ENCODE measurements at regions not wholly inside any gene's neighbourhood (a gene's known extent, or its start where the extent isn't known, plus 50 kb on each side); places are given as distances from the start of the nearest gene placed in this dataset.

DNA sequence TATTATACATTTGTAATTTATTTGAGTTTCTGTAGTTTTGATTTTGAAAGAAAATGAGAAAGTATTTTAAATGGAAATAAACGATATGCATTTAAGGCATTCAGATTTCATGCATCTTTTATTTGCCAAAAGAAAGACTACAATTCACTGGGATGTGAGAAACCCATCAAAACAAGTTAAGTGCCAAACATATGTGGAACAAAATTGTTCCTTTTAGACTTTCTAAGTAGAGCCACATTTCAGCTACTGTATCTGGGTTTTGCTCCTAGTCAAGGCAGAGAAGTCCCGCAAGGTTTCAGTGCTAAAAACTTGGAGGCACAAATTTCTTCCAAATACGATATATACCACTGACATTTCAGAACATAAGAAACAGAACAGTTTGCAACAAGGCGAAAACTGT lies 1191.9 kb downstream of the SLITRK5 start:
- DNase-seq (ENCODE audit: low spot score) = no peak

DNA sequence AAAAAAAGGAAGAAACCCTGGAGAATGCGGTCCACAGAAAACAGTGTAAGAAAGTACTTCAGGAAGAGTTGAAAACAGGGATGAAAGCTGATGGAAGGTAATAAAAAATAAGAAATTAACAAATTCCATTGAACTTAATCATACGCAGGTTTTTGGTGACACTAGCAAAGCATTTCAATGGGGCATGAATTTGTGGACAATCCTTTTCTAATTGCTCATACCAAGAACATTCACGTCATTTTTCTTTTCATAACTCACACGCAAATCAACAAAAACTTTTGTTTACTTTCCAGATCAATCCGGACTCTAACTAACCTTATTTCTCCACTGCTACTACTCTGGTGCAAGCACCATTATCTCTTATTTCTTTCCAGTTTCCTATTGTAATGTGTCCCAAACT lies 1195.0 kb downstream of the SLITRK5 start:
- no peak for DNase-seq (ENCODE audit: low spot score)

DNA sequence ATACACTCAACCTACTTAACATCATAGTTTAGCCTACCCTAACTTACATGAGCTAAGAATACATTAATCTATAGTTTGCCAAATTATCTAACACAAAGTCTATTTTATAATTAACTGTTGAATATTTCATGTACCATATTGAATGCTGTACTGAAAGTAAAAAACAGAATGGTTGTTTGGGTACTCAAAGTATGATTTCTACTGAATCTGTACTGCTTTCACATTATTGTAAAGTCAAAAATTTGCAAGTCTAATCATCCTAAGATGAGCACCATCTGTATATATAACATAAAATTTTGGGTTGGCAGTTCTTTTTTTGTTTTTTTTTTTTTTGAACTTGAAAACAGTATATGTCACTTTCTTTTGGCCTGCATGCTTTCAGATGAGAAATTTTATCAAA lies 1212.6 kb downstream of the SLITRK5 start:
- no peak for DNase-seq (ENCODE audit: low spot score)

DNA sequence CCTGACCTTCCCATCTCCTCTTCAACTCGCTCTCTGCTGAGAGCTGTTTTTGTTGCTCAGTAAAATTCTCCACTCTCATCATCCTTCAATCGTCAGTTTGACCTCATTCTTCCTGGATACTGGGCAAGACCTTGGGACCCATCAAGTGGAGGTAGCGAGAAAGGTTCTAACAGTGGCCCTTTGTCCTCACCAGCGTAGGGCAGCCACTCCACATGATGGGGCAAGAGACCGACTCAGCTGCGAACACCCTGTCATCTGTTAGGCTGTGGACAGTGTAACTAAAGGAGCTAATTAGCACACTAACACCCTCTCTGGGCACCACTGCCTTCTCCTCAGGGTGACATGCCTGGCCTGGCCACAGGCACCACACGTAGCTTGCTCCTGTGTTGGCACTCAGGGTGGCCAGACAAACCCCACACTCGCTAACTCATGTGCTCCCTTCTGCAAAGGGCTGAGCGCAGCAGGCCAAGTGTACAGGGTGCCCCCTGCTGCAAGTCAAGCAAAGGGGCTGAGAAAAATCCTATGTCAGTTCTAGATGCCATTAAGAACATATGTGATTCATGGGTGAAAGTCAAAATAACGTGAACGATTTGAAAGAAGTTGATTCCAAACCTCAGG lies 1216.0 kb downstream of the SLITRK5 start:
- no peak for DNase-seq (ENCODE audit: low spot score)

DNA sequence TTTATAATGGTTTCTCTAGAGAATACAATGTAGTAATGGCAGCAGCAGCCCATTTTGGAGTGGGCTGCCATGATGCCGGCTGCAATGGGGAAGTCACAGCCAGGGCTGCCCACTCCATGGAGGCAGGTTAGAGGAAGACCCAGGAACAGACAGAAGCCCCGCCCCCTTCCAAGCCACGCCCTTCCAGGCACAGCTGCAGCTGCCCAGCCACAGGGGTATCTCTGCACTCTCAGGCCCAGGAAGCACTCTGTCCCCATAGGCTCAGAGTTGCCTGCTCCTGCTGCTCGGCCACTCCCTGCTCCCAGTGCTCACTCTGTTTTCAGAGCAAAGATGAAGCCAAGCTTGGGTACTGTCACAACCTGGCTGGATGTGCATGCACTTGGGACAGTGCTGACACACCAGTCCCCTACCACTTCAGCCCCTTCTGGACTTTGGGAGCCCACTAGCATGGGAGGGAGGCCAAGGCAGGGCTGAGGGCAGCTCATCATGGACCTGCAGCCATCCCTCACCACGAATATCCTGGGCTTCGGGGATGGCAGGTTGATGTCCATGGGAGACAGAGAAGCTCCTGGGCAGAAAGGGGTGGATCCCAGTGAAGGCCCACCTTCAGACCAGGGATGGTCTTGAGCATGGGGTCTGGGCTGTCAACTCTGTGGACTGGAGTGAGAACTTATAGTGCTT lies 1224.2 kb downstream of the SLITRK5 start:
- no peak for DNase-seq (ENCODE audit: low spot score)

DNA sequence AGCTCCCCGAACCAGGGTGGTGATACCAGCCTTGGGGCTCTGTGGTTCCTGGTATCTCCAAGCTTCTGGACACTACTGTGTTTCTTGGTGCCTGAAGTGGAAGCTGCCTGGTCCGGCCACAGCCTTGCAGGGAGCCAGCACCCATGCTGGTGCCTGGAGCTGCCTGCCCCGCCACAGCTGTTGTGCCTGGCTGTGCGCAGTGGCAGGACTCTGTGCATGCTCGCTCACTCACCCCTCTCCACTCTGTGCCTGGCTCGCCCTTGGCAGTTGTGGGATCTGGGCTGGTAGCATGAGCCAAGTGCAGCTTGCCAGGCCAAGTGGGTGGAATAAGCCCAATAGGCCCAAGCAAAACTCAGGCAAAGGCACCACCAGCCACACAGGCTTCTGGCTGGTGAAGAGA lies 1225.3 kb downstream of the SLITRK5 start:
- no peak for DNase-seq (ENCODE audit: low spot score)

DNA sequence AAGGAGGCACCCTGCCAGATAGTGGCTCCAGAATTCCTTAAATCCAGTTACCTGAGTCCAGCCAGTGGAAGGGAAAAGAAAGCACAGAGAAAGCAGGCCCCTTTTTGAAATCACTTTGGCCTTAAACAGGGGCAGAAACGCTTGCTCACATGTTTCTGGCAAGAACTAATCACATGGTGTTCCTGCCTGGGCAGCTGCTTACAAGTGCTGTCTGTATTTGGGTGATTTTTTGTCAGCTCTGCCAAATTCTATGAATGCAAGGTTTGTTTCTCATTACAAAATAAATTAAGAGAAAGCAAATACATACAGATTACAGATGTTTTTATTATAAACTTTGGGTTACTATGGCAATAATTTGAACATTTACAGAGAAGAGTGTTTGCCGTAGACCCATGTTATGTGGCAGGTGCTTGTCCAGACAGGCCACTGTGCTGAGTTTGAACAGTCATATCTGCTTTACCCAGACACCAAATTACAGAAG lies 1237.8 kb downstream of the SLITRK5 start:
- DNase-seq (ENCODE audit: low spot score) = no peak

DNA sequence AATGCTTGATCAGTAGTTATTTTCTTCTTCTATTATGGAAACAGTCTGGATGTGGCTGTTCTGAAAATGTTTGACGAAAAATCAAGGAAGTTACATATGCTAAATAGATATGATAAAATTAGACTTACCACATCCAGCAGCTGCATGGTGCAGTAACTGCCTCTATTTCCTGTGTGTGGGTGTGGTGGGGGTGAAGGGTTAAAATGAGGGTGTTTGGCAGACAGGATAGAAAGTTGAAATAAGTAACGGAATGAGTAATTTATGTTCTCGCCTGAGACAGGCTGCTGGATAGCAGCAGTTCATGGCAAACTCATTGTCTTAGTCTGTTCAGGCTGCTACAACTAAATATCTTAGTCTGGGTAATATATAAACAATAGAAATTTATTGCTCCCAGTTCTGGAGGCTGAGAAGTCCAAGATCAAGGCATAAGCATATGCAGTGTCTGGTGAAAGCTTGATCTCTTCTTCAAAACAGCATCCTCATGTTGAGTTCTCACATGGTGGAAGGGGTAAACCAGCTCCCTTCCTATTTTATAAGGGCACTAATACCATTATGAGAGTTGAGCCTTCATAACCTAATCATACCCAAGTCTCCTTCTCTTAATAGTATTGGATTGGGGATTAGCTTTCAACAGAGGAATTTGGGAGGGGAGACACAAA lies 1248.9 kb downstream of the SLITRK5 start:
- DNase-seq (ENCODE audit: low spot score) = no peak

DNA sequence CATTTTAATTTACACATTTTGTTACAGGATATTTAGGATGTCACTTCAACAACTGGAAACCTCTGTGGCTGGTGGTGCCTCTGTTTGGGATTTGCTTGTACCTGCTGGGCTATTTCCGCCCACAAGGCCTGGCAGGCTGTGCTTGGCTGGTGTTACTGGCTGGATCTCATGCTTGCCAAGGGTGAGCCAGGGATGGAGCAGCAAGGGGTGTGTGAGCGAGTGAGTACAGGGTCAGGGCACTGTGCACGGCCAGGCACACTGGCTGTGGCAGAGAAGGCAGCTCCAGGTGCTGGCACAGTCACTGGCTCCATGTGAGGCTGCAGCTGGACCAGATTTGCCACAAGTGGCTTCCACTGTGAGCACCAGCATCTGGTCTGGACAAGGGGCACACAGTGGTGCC lies 1254.8 kb downstream of the SLITRK5 start:
- no peak for DNase-seq (ENCODE audit: low spot score)

DNA sequence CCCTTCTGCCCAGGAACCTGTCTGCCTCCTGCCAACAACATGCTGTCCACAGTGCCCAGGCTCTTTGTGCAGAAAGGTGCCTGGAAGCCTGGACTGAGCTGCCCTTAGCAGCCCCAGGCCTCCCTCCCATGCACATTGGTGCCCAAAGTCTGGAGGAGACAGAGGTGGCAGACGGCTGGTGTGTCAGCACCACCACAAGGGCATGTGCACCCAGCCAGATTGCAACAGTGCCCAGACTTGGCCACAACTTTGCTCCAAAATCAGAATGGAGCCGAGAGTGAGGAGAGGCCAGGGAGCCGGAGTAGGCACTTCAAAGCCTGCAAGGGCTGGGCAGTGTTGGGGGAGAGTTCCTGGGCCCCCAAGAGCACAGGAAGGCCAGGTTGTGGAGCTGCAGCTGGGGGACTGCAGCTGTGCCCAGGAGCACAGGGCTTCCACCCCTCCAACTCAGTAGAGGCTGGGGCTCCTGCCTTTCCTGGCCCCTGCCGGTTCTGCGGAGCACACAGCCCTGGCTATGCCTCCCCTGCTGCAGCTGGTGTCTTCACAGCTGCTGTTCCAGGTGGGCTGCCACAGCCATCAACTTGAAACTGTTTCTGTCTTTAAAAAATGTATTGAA lies 1255.8 kb downstream of the SLITRK5 start:
- no peak for DNase-seq (ENCODE audit: low spot score)

DNA sequence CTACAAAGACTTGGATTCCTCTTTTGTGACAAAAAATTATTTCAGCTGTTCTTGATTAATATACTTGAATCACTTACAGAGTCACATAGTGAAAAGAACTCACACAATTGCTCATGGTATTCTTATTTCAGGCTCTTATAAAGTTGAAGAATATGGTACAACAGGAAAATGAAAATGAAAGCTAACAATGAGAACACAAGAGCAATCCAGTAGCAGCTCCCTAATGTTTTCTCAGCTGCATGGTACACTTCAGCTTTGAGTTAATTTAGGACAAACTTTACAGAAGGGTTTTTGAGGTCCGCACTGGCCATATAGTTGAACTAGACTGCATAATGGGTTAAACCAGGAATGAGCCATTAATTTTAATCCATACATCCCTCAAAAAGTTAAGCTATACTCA lies 1261.8 kb downstream of the SLITRK5 start:
- DNase-seq (ENCODE audit: low spot score) = no peak

DNA sequence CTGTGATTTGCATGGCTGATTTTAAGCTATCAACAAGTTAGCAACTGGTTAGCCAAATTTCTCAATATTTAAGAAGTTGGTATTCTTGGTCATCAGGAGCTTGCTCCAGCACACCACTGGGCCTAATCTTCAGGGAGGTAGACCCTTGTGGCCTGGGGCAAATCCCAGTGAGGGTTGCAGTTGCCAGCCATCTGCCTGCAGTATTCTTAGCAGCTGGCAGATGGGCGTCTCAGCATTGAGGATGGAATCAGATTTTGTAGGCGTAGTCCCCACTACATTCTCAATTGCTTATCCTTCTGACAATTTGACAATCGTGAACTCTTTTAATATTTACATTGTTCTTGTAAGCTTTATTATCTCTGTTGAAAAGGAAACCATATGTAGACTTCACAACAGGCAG lies 1266.2 kb downstream of the SLITRK5 start:
- no peak for DNase-seq (ENCODE audit: low spot score)

DNA sequence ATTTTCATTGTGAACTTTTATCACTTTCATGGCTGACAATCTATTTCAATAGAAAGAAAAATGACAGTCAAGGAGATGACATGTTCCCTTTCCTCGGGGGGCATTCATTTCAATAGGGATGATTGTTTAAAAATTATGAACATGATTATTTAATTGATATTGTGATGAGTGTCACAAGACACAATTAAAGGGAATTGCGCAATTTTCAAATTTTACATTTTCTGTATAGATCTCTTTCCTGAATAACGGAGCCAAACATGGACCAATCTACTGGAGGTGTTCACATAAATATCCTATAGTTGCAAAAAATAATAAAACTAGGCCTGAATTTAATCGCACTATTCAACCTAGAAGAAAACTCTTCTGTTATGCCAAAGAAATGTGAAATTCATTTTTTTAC lies 1274.6 kb downstream of the SLITRK5 start:
- no peak for DNase-seq (ENCODE audit: low spot score)

DNA sequence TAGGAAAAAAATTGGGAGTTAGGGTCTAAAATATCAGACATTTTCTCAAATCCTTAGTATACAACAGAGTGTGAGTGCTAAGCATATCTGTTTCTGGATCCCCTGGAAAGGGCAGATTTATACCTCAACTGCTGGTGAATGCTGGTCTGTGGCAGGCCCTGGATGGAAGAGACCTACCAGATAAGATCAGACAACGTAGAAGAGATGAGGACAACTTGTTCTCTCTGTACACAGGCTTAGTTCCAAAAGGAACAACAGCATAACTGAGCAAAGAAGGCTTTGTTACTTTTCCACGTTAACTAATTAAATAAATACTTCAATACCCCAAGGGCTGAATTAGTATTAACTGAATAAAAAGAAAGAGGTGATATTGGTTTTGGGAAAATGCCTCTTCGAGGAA lies 1277.3 kb downstream of the SLITRK5 start:
- DNase-seq (ENCODE audit: low spot score) = no peak

DNA sequence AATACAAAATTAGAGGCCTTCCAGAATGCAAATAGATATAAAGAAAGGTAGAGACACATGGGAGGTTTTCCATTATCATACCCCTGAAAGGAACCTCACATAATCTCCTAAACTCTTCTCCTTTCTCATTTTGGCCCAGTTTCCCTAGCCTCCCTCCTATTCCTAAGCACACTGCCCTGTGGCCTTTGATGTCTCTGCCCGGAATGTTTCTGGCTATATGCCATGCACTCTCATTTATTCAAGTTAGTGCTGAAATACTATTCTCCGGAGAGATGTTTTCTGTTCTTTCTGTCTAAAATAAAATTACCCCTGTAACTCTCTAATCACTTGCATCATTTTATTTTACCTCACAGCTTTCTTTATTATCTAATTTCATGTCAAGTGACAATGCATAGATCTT lies 1287.7 kb downstream of the SLITRK5 start:
- no peak for DNase-seq (ENCODE audit: low spot score)

DNA sequence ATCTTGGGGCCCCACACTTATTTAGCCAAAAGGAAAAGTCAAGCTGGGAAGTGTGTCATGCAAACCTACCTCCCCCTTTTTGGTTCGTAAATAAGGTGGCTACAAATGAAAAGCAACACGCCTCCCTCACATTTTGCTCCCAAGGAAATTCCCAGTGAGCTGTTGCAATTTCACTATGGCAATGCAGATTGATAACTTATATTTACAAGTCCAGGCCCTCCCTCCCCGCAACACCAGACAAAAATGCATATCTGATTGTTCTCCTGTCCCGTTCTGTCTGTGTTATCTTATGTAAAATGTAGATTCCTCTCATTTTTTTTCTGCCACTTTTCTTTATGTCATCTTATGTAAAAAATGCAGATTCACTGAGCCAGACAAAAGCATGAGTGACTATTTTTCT lies 1305.3 kb downstream of the SLITRK5 start:
- DNase-seq (ENCODE audit: low spot score) = no peak

DNA sequence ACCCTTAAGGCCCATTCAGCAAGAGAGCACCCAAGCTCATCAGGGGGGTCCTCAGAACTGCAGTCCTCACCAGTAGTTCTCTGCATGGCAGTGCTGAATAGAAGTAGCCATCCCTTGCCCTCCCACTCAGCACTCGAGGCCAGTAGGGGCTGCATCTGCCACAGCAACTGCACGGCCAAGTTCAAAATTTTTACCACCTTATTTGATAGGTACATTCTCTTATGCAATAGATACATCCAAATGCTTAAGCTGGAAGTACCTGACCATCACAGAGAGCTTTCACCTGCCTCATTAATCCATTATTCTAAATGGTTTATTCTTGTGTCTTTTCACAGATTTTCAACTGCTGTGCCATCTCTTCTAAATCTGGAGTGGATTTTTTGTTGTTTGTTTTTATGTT lies 1307.4 kb downstream of the SLITRK5 start:
- DNase-seq (ENCODE audit: low spot score) = no peak

DNA sequence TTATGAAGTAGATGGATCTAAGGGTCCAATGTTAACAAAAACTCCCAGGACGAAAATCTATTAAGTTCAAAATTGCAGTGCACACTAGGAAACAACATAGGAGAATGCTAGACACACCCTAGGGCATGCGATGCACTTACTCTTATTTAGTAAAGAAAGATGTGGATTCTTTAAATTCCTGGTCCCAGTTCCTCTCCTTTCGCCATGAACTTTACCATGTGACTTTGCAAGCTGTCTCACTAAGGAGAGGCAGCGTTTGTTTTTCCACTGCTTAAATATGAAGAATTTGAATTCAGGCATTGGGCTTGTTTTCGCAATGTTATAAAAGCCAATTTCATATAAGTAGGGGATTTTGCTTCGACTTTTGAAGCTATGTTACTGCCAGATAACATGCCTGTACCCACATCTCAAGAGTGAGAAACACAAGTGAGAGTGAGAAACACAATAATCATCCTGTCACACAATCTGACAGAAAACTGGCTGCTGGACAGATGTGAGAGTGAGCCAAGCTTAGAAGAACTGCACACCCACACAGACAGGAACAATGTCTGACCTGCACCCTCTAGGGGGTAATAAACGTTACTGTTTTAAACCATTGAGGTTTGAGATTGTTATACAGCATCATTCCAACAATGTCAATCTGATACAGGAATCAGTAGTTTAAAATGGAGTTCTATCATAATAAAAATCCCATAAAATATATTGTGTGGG lies 1308.4 kb downstream of the SLITRK5 start:
- DNase-seq (ENCODE audit: low spot score) = no peak

DNA sequence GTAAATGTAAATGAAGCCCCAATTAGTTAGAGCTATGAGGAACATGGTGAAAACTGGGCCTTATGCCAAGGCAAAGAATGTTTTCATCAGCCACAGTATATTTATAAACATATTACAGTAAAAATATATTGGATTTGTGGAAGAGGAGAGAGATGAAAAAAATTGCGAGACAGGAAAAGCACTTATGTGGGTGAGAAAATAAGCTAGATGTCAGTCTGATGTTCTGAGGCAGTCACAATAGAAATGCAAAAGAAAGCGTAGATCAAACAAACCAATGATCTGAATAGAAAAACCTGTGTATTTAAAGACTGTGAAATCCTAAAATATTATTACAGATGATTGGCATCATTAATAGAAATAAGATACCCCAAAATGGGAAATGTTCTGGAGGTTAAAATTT lies 1332.5 kb downstream of the SLITRK5 start:
- no peak for DNase-seq (ENCODE audit: low spot score)

DNA sequence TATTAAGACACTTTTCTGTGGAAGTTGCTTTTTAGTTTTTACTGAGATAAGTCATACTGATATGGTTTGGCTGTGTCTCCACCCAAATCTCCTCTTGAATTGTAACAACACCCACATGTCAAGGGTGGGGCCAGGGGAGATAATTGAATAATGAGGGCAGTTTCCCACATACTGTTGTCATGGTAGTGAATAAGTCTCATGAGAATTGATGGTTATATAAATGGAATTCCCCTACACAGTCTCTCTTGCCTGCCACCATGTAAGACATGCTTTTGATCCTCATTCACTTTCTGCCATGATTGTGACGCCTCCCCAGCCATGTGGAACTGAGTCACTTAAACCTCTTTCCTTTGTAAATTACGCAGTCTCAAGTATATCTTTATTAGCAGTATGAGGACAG lies 1340.4 kb downstream of the SLITRK5 start:
- DNase-seq (ENCODE audit: low spot score) = no peak

DNA sequence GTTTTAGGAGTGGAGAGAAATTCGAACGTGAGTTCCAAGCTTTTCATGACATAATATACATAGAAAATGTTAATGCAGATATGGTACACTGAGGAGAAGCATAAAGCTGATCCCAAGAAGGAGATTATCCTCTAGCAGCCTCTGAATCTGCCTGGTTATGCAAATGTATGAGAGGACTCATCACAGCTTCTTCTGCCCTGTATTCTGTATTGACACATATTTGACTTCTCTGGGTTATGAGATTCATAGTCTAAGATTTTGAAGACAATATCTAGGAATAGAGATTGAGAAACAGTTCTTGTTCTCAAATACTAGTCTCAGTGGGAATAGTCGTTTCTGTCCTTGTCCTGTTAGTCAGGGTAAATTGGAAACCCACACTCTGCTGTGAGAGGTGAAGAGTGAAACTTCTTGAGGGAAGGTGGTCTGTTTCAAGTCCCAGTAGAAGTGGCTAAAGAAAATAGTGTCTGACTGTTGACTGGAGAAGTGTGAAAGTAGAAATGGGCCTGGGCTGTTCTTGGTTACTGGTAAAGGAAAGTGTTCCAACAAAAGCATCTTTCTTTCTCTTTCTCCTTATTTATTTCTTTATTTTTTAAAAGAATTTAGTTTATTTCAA lies 1356.6 kb downstream of the SLITRK5 start:
- no peak for DNase-seq (ENCODE audit: low spot score)

DNA sequence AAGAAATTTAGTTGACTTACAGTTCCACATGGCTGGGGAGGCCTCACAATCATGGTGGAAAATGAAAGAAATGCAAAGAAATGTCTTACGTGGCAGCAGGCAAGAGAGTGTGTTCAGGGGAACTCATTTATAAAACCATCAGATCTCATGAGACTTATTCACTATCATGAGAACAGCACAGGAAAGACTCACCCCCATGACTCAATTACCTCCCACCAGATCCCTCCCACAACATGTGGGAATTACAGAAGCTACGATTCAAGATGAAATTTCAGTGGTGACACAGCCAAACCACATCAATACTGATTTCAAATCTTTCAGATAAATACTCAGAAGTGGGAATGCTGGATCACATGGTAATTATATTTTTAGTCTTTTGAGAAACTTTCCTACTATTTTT lies 1357.9 kb downstream of the SLITRK5 start:
- DNase-seq (ENCODE audit: low spot score) = no peak

All from SW480 (cell line).